ENCODE measurements at regions not wholly inside any gene's neighbourhood (a gene's known extent, or its start where the extent isn't known, plus 50 kb on each side); places are given as distances from the start of the nearest gene placed in this dataset.

GRCh38 chr11:13098063-13098462 lies 88.9 kb downstream of the RASSF10 start:
- TF ChIP-seq, protein P1, sequence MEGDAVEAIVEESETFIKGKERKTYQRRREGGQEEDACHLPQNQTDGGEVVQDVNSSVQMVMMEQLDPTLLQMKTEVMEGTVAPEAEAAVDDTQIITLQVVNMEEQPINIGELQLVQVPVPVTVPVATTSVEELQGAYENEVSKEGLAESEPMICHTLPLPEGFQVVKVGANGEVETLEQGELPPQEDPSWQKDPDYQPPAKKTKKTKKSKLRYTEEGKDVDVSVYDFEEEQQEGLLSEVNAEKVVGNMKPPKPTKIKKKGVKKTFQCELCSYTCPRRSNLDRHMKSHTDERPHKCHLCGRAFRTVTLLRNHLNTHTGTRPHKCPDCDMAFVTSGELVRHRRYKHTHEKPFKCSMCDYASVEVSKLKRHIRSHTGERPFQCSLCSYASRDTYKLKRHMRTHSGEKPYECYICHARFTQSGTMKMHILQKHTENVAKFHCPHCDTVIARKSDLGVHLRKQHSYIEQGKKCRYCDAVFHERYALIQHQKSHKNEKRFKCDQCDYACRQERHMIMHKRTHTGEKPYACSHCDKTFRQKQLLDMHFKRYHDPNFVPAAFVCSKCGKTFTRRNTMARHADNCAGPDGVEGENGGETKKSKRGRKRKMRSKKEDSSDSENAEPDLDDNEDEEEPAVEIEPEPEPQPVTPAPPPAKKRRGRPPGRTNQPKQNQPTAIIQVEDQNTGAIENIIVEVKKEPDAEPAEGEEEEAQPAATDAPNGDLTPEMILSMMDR (conservative IDR thresholded peaks at IDR 0.05 in 1 of 2, IDR thresholded peaks at IDR 0.05 in 1 of 2; ENCODE audit: low read depth in 1 of 2, low read length in 2 of 2), result no peak
- TF ChIP-seq EZH2 (IDR thresholded peaks at IDR 0.05; ENCODE audit: low read length, missing control alignments), result no peak

Data from fibroblast of lung (primary cell).